DOHH2 (cell line): ENCODE measurements at regions not wholly inside any gene's neighbourhood (a gene's known extent, or its start where the extent isn't known, plus 50 kb on each side); places are given as distances from the start of the nearest gene placed in this dataset.
"Not testable (repeated sequence)": the region's sequence is repeated elsewhere in the genome, so short reads cannot be mapped to it uniquely, and the experiment has no call there.

ENCODE experiments used
- CTCF ChIP-seq: fragments of 200-600 bp; sonication (generic); IDR thresholded peaks from one replicate; pipeline ENCODE4 v1.5.1; 2014; ENCODE audit warnings: antibody characterized with exemption, mild to moderate bottlenecking, low read depth, low read length; ENCODE audit not compliant: poor library complexity, severe bottlenecking
- EZH2phosphoT487 ChIP-seq: fragments of 200-600 bp; sonication (generic); IDR thresholded peaks from 2 replicates; pipeline ENCODE4 v1.6.1; 2017; ENCODE audit warnings: borderline replicate concordance, mild to moderate bottlenecking, antibody characterized with exemption, low read length, moderate library complexity, mixed read lengths

- not testable (repeated sequence) for TF ChIP-seq CTCF, EZH2phosphoT487
Observed at GRCh38 chr3:103531327-103531726, 1096.5 kb downstream of the ZPLD1 start.
